Posterior cingulate gyrus (tissue), 11 donors: ENCODE measurements at regions not wholly inside any gene's neighbourhood (a gene's known extent, or its start where the extent isn't known, plus 50 kb on each side); places are given as distances from the start of the nearest gene placed in this dataset.

Source experiments
- DNase-seq, 10 donors: peaks; one replicate each; pipeline versions ENCODE4 v3.0.0 to v3.0.0-alpha.2; 2020 to 2021; ENCODE audit warnings: mixed read lengths in 3 of 10
- intact Hi-C: fragments of 100-400 bp; cut with DNase I; formaldehyde crosslinking; loops from one replicate; pipeline ENCODE4 v1.15.1; 2023

DNA sequence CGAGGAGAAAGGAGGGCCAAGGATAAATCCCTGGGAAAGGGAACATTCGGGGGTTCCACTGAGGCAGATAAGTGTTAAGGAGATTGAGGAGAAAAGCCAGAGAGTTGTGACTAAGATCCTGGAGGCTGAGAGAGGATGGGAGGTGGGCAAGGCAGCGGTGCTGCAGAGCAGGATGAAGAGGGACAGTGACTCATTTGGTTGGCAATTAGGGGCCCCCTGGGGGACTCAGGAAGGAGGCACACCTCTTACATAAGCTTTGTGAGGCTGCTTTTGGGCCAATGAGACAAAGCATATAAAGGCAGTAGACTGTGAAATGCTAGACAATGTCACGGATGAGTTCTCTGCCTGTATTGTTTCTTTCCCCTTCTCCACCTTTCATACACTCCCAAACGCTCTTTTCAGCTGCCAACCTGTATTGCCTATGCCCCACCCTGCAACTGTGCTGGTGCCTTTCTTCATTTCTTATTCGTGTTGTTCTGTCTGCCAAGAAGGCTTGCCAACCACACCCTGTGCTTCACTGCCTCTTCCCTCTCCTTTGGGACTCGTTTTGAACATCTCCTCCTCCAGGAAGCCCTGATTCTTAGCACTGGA, 246.8 kb upstream of the KIRREL3 start:
- DNase-seq: no peak
- intact Hi-C loops: no loop called here

DNA sequence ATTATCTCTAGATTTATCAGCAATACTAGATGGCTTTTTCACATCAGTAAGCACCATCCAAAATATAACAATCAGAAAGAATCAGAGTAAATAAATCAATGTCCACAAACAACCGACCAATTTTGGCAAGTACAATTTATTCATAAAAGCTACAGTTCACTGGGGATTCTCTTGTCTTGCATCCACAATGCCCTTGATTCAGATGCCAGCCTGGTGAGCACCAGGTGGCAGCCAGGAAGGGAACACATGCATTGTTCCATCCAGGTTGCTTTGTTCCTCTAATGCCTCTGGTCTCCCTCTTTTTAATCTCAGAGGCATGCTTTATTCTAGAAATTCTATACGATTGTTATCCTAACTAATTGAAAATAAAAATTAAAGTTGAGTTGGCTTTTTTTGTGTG, 242.1 kb upstream of the KIRREL3 start:
- intact Hi-C loops: no loop called here
- DNase-seq: no peak

DNA sequence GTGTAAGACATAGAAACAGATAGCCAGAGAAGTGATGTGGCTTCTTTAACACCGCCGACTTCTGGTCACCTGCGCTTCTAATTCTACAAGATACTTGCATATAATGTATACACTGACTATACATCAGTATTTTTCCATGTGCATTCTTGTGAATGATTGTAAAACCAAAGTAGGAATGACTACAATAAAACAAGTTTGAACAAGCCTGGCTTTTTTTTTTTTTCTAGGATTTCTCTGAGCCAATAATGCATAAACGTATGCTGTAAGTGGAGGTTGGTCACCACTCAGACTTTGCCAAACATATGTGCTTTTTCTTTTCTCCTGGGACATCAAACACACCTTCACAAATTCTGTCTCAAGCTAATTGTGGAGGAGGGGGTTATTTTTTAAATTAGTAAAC, 237.8 kb upstream of the KIRREL3 start:
- intact Hi-C loops: no loop called here
- no peak for DNase-seq

DNA sequence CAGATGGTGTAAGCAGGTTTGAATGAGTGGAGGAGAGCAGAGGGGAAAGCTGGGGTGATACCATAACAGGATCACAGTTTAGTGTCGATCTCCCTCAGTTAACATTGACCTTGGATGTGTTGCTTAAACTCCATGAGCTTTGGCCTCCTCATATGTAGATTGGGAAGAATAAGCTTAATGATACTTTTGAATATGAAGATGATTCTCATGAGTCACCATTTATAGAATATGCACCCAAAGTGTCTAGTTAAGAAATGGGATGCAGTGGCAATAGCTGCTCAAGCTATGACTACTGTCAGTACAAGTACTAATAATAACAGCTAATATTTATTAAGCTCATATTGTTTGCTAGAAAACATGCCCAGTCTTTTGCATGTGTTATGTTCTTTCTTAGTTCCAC, 236.2 kb upstream of the KIRREL3 start:
- DNase-seq: no peak
- intact Hi-C loops: no loop called here

DNA sequence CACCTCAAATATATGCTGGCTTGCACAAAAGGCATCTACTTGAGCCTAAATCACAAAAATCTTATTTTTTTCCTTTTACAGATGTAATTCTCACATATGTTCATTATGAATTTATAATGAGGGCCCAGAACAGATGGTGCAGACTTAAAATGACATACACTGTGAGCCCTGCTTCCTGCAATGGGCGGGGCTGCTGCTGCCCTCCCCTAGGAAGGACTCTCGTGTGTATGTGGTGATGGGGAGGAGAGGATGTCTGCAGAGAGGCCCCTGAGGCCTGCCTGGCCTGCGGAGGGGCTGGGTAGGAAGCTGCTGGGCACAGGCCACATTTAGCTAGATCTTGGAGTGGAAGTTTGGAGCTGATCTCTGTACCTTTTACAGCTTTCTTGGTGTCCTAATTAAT, 233.4 kb upstream of the KIRREL3 start:
- intact Hi-C loops: no loop called here
- DNase-seq: no peak

DNA sequence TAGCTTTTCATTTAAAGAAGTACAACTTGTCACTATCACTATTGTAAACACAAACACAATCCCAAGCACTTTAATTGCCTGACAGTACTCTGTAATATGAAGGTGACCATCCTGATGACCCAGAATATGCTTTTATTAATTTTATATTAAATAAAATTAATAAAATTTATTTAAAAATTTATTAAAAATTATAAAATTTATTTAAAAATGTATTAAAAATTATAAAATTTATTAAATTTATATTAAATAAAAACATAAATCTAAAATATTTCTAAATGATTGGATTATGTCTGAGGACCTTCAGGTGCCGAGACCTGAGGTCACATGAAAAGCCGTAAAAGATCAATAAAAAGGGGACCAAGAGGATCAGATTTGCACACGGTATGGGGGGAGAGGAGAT, 229.8 kb upstream of the KIRREL3 start:
- intact Hi-C loops: no loop called here
- no peak for DNase-seq

DNA sequence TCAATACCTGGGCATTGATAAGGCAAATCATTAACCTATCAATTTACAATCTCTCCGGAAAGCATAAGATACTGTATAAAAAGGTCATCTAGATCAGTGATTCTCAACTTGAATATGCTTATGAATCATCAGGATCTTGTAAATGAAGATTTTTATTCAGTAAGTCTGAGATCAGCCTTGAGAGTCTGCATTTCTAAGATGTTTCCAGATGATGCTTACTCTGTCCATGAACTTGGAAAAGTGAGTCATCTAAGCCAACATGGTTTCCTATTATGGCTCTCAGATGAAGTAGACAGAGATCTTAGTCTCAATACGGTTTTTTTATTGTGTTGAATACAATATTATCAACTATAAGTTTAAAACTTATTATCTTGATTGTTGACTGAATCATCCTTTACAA, 226.4 kb upstream of the KIRREL3 start:
- DNase-seq: no peak
- intact Hi-C loops: no loop called here

DNA sequence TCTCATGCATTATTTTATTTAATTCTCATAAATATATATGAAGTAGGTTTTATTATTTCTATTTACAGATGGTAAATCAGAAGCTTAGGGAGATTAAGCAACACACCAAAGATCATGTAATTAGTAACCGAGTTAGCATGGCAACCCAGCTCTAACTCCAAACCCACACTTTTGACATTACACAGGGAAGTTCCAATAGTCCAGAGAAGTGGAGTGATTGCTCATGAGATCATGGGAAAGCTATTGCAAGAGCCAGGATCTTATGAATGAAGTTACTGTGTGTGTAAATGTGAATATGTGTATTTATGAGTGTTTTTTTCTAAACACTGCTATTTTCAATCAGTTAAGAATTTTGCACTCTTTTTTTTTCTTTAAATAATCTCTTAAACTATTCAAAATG, 225.8 kb upstream of the KIRREL3 start:
- no peak for DNase-seq
- intact Hi-C loops: no loop called here

DNA sequence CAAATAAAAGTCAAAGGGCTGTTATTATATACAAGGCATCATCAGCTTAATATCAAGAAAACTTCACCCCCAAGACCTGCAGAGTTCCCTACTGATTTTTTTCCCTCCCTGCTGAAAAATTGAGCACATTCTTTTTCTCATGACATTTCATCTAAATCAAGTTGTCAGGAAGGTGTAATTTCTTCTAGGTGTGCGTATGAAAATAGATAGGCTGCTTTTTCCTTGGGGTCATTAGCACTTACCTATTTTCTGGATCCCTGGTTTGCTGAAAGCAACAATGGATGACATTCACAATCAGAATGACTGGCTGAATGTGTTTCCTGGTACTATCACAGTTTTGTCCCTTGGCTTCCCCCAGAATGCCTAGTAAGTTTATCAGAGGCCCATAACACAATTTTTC, 225.0 kb upstream of the KIRREL3 start:
- DNase-seq: no peak
- intact Hi-C loops: no loop called here

DNA sequence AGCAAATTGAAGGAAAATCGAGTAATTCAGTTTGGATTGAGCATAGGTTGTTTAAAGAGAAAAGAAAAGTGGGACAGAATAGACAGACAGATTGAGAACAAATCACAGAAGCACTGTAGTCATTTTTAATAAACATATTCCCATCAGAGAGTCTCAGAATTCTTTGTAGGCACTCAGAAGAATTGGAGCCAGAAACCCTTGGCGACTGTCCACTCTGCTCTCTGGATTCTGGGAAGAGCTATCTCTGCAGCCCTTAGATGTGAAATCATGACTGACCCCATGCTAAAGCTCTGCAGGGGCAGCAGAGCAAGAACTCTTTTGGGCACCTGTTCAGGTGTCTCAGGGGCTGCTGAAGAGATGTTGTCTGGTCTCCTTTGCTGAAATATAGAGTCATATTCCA, 223.7 kb upstream of the KIRREL3 start:
- intact Hi-C loops: no loop called here
- no peak for DNase-seq

DNA sequence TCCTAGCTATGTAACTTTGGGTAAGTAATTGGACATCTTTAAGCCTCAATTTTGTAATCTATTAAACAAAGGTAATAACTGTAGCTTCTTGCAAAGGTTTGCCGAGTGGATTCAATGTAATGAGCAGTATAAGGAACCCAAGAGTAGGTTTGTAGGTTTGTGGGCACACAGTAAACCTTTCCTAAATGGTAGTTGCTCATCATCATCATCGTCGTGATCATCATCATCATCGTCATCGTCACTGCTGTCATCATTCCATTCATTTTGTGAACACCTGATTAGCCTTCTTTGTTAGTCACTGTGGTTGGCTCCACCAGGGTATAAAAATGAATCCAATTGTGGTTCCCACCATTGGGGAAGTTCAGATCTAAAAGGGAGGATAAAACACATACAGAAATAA, 223.1 kb upstream of the KIRREL3 start:
- DNase-seq: no peak
- intact Hi-C loops: no loop called here

DNA sequence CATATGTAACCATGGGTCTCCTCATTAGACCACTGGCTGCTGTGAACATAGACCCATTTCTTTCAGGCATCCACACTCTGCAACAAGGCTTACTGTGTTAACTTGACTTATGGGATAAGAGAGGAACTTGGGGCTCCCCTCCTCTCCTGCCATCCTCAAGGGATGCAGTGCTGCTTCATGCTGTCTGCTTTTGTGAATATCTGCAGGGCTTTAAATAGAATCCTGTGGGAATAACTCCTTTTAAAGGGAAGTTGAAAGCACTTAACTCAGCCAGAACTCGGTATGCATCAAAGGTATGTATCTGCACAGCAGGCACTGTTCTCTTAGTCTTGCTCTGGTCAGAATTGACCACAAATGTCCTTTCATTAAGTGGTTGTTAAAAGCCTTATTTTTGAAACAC, 222.5 kb upstream of the KIRREL3 start:
- DNase-seq: no peak
- intact Hi-C loops: no loop called here

DNA sequence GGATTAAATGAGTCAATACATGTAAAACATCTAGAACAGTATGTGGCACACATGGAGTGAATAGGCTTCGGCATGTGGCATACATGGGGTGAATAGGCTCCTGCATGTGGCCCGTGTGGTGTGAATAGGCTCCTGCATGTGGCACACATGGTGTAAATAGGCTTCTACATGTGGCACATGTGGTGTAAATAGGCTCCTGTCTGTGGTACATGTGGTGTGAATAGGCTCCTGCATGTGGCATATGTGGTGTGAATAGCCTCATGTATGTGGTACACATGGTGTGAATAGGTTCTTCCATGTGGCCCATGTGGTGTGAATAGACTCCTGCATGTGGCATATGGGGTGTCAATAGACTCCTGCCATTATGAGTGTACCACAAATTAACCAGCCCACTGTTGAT, 219.1 kb upstream of the KIRREL3 start:
- intact Hi-C loops: no loop called here
- DNase-seq: no peak

DNA sequence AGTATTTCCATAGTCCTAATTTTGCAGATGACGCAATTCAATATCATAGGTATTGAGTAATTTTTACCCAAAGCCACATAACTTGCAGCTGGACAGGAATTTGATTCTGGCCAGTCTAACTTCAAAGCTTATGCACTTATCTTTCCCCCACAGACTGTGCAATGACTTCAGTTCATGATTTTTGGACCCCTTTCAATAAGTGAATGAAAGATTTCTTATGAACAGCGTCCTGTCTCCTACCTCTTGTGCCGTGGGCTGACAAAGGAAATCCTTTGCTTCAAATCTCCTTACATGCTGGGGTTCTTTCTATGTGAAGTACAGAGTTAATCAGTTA, 217.7 kb upstream of the KIRREL3 start:
- intact Hi-C loops: no loop called here
- DNase-seq: no peak

DNA sequence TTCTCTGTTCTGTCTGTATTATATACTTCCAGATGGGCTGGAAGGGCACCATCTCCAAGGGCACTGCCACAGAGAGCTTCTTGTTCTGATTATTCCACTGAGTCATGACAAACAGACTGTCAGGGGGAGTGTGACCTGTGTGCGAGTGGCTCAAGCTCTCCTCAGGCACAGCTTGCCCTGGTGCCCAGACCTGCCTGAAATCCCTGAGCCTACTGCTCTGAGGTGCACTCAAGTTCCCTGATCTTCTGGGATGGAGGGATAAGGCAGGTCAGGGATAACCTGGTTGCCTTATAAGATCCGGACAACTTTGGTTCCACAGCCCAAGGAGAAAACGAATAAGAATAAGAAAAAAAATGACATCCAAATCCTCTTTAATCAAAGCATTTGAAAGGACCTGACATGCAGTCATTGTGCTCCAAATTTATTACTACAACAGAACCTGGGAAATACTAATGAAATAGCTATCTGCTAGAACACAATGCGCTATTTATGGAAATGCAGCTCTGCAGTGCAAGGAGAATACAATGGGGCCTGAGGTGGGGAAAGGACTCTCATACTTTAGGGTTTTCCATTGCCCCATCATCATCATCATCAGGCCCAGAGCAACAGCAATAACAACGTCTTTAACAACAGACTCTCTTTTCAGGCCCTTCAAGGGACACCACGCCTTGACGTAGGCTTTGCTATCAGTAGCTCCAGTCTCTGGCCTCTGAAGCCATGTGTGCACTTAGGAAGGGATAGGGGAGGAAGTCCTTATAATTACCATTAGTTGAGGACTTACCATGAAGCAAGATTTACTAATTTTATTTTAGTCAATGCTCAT, 217.1 kb upstream of the KIRREL3 start:
- intact Hi-C loops: no loop called here
- no peak for DNase-seq

DNA sequence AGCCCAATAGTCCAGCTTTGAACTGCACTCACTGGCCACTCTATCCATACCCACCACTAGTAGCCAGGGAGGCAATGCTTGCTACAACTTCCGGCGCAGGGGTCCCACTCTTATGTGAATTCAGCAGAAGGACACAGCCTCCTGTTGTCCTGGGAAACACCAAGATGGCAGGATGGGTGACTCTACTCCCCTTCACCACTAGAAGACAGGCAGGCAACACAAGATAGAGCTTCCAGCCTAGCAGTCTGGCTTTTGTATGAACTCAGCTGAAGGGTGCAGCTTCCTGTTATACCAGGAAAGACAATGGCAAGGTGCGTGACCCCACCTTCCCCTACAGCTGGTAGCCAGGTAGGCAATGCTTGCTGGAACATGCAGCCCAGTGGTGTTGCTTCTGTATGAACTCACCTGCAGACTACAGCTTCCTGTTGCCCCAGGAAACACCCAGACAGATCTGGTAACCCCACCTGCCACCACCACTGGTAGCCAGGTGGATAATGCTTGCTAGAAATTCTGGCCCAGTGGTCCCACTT, 205.2 kb upstream of the KIRREL3 start:
- intact Hi-C loops: no loop called here
- peak in 1 of 10 donors; percentile 39 for DNase-seq

DNA sequence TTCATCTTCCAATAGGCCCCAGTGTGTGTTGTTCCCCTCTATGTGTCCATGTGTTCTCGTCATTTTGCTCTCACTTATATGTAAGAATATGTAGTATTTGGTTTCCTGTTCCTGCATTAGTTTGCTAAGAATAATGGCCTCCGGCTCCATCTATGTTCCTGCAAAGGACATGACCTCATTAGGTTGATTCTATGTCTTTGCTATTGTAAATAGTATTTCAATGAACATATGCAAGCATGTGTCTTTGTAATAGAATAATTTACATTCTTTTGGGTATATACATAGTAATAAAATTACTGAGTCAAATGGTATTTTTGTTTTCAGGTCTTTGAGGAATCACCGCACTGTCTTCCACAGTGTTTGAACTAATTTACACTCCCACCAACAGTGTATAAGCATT, 202.9 kb upstream of the KIRREL3 start:
- DNase-seq: no peak
- intact Hi-C loops: no loop called here

DNA sequence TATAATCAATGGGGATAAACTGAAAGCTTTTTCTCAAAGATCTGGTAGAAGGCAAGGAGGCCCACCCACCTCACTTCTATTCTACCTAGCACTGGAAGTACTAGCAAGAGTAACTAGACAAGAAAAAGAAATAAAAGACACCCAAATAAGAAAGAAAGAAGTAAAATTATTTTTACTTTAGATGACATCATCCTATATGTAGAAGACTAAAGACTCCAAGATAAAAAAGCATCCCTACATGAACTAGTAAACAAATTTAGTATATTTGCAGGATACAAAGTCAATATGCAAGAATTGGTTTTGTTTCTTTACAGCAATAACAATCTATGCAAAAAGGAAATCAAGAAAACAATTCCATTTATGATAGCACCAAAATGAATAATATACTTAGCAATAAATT, 201.5 kb upstream of the KIRREL3 start:
- intact Hi-C loops: no loop called here
- DNase-seq: no peak

DNA sequence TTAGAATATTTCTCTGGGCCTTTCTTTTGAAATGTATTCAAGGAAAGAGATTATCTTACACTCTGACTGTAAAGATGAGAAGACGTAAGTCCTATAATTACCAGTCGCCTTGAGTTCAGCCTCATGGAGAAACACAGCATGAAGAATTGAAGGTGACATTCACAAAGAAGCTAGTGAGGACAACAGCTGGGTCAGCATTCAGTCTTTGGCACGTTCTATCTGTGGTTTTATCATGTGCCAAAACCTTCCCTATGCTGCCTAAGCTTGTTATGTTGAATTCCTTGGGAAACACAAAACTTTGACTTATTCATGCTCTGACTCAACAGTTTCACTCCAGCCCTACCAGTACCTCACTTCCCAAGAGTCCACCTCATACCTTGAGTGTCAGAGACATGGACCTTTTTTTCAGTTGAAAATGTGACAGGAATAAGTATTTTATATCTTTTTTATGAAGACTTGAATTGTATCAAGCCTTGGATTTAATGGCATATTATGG, 198.8 kb upstream of the KIRREL3 start:
- DNase-seq: no peak
- intact Hi-C loops: no loop called here

DNA sequence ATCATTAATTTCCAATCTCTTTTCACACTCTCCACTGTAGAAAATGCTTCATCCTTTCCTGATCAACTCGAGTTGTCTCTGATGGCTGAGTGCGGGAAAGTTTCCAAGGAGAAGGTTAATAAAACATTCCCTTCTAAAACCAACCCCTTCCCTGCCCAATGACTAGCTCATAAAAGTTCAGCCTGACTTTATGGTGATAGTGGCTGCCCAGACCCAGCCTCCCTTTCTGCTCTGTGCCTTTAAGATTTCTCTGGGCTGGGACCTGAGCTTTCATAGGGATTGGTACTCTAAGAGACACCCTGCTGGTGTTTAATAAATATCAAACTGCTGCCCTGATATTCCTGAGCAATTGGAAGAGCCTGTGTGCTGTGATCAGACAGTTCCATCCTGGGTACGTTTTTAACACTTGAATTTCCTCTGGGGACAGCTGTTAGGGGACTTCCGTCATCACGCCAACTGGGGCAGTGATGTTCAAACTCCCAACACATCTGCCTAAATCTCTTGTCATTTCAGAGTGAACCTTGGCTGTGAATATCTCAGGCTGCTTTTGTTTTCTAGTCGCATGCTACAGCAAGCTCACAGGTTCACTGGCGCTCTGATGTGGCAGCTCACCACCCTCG, 195.0 kb upstream of the KIRREL3 start:
- no peak for DNase-seq
- intact Hi-C loops: no loop called here

DNA sequence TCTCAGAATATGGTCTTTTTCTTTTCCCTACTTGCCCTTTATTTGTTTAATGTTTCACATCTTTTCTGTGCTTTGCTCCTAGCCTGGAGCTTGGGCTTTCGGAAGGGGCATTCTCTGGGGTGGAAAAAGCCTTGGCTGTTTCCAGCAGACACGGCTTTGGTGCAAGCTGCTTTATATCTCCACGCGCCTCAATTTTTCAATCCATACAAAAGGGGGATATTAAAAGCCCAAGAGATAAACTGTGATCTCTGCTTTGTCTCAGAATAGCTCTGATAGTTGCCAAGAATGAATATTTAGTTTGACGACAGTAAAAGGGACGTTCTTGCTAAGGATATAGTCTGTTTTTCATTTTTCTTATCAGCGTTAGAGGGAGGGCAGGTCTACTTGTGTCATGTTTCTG, 194.0 kb upstream of the KIRREL3 start:
- intact Hi-C loops: no loop called here
- DNase-seq: no peak

DNA sequence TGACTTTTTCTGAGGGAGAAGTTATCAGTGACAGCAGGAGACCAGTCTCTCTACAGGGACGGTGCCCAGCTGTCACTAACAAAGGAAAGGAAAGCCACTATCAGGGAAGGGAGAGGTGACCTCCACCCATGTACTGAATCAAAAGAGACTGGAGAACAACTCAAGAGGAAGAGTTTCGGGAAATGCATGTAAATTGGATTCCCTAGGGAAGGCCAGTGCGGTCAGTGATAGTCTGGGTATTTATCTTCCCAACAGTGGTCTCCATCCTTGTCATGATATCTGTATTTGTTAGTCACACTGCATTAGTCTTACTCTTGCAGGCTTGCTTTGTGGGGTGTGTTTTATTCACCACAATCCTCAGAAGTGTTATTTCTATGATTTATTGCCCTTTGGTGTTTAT, 193.4 kb upstream of the KIRREL3 start:
- DNase-seq: no peak
- intact Hi-C loops: no loop called here
